ENCODE measurements at regions not wholly inside any gene's neighbourhood (a gene's known extent, or its start where the extent isn't known, plus 50 kb on each side); places are given as distances from the start of the nearest gene placed in this dataset.

- Histone ChIP-seq H3K27ac (ENCODE audit: insufficient read depth, low read length) (no peak overlapping the region), H3K4ac (ENCODE audit: low read depth, low read length) (no peak overlapping the region), H3K14ac (replicated peaks; ENCODE audit: low read depth, low read length) (no peak overlapping the region), H3K9ac (ENCODE audit: low read depth, low read length) (no peak overlapping the region), H2AFZ (replicated peaks; ENCODE audit: low read length, poor library complexity) (no peak overlapping the region), H2BK15ac (ENCODE audit: low read depth, low read length) (no peak overlapping the region), H4K5ac (ENCODE audit: low read depth, low read length) (no peak overlapping the region), H2AK9ac (replicated peaks; ENCODE audit: low read depth, low read length, poor library complexity) (no peak overlapping the region), H2AK5ac (ENCODE audit: low read depth, low read length) (no peak overlapping the region), H4K8ac (ENCODE audit: low read depth in 2 of 2, low read length in 2 of 2) (no peak overlapping the region), H3K9me1 (ENCODE audit: insufficient read depth, low read length) (no peaks in the 10 kb centered on the region), H4K91ac (ENCODE audit: insufficient read depth, low read depth, low read length) (no peak overlapping the region), H3K18ac (ENCODE audit: low read depth, low read length) (no peak overlapping the region), H3K23ac (ENCODE audit: low read depth, low read length) (no peak overlapping the region), H3K56ac (ENCODE audit: extremely low read depth, insufficient read depth, low read length) (no peak overlapping the region), H3K4me2 (ENCODE audit: low read depth, low read length) (no peak overlapping the region), H3K9me3 (ENCODE audit: control insufficient read depth, insufficient read depth, low read length) (0 out of 2 replicates have a peak, but pooled peaks cover 2% of the 10 kb centered on the region), H2BK20ac (ENCODE audit: low read depth, low read length) (no peak overlapping the region), H3K4me1 (ENCODE audit: control insufficient read depth, insufficient read depth, low read length) (no peaks in the 10 kb centered on the region), H4K20me1 (ENCODE audit: insufficient read depth, low read length) (no peaks in the 10 kb centered on the region), H3K36me3 (ENCODE audit: control insufficient read depth, insufficient read depth, low read length) (no peaks in the 10 kb centered on the region), H3K79me1 (ENCODE audit: low read depth in 1 of 2, low read length in 2 of 2) (no peaks in the 10 kb centered on the region), H3K27me3 (ENCODE audit: control insufficient read depth, insufficient read depth, low read length) (no peaks in the 10 kb centered on the region), H2BK120ac (ENCODE audit: low read depth, low read length) (no peak overlapping the region), H3K4me3 (ENCODE audit: insufficient read depth, low read depth, low read length) (no peak overlapping the region), H2BK5ac (ENCODE audit: low read depth, low read length, poor library complexity, severe bottlenecking) (no peak overlapping the region)
- TF ChIP-seq CTCF (conservative IDR thresholded peaks at IDR 0.05; ENCODE audit: low read depth, low read length): no peak
- ChIA-PET CTCF (no interaction called here), POLR2A (ENCODE audit: unreplicated experiment) (no interaction called here)
- ATAC-seq (ENCODE audit: low read depth) (no peak), DNase-seq (no peak)
- dilution Hi-C loops (cut with HindIII; ENCODE audit: low sequenced_read_pairs, unreplicated experiment): no loop called here
- intact Hi-C loops (cut with micrococcal nuclease): no loop called here
- in situ Hi-C loops (cut with MboI; ENCODE audit: low sequenced_read_pairs): no loop called here
- no TSS peak for BruUV-seq (replicated peaks)
Observed at GRCh38 chr2:116680256-116680936, 1134.1 kb upstream of the DDX18 start.
